ENCODE measurements at regions not wholly inside any gene's neighbourhood (a gene's known extent, or its start where the extent isn't known, plus 50 kb on each side); places are given as distances from the start of the nearest gene placed in this dataset.

- TF ChIP-seq CTCF (IDR thresholded peaks at IDR 0.05) = no peak
- Histone ChIP-seq H3K4me1 (ENCODE audit: low read depth) (no peaks in the 10 kb centered on the region), H3K36me3 (ENCODE audit: low read depth) (no peaks in the 10 kb centered on the region), H3K4me3 (no peak overlapping the region), H3K9me3 (no peaks in the 10 kb centered on the region)
- intact Hi-C loops (cut with DNase I, micrococcal nuclease) = no loop called here
- ATAC-seq (no peak), DNase-seq (no peak)
Measured at GRCh38 chr5:2617461-2617860, 134.0 kb downstream of the IRX2 start.

GRCh38 chr5:2615917-2616316, 135.6 kb downstream of the IRX2 start:
- no peak for ATAC-seq
- Histone ChIP-seq H3K36me3 (ENCODE audit: low read depth) (no peaks in the 10 kb centered on the region), H3K4me1 (ENCODE audit: low read depth) (no peaks in the 10 kb centered on the region), H3K4me3 (no peak overlapping the region), H3K9me3 (no peaks in the 10 kb centered on the region)
- TF ChIP-seq CTCF (IDR thresholded peaks at IDR 0.05) = no peak
- intact Hi-C loops (cut with DNase I, micrococcal nuclease) = no loop called here
- no peak for DNase-seq

GRCh38 chr5:2614571-2614970, 136.9 kb downstream of the IRX2 start:
- Histone ChIP-seq H3K4me3 (no peak overlapping the region), H3K36me3 (ENCODE audit: low read depth) (no peaks in the 10 kb centered on the region), H3K9me3 (peaks cover 4% of the 10 kb centered on the region), H3K4me1 (ENCODE audit: low read depth) (no peaks in the 10 kb centered on the region)
- no peak for TF ChIP-seq CTCF (IDR thresholded peaks at IDR 0.05)
- no peak for DNase-seq
- intact Hi-C loops (cut with DNase I, micrococcal nuclease) = no loop called here
- ATAC-seq = no peak

- Histone ChIP-seq H3K4me1 (ENCODE audit: low read depth) (no peaks in the 10 kb centered on the region), H3K9me3 (peaks cover 10% of the 10 kb centered on the region), H3K36me3 (ENCODE audit: low read depth) (no peaks in the 10 kb centered on the region), H3K4me3 (no peak overlapping the region)
- intact Hi-C loops (cut with DNase I, micrococcal nuclease) = no loop called here
- ATAC-seq = no peak
- no peak for DNase-seq
- TF ChIP-seq CTCF (IDR thresholded peaks at IDR 0.05) = no peak
Measured at GRCh38 chr5:2611659-2612058, 139.8 kb downstream of the IRX2 start.

GRCh38 chr5:2610986-2611385, 140.5 kb downstream of the IRX2 start:
- Histone ChIP-seq H3K9me3 (peaks cover 14% of the 10 kb centered on the region), H3K4me1 (ENCODE audit: low read depth) (no peaks in the 10 kb centered on the region), H3K4me3 (no peak overlapping the region), H3K36me3 (ENCODE audit: low read depth) (no peaks in the 10 kb centered on the region)
- intact Hi-C loops (cut with DNase I, micrococcal nuclease) = no loop called here
- DNase-seq (no peak), ATAC-seq (no peak)
- TF ChIP-seq CTCF (IDR thresholded peaks at IDR 0.05) = no peak

- Histone ChIP-seq H3K36me3 (ENCODE audit: low read depth) (no peaks in the 10 kb centered on the region), H3K9me3 (peaks cover 14% of the 10 kb centered on the region), H3K4me1 (ENCODE audit: low read depth) (no peaks in the 10 kb centered on the region), H3K4me3 (no peak overlapping the region)
- no peak for TF ChIP-seq CTCF (IDR thresholded peaks at IDR 0.05)
- no peak for ATAC-seq
- intact Hi-C loops (cut with DNase I, micrococcal nuclease) = no loop called here
- no peak for DNase-seq
Measured at GRCh38 chr5:2608391-2608790, 143.1 kb downstream of the IRX2 start.

Data from mucosa of descending colon (tissue), 3 donors.